ENCODE measurements at regions not wholly inside any gene's neighbourhood (a gene's known extent, or its start where the extent isn't known, plus 50 kb on each side); places are given as distances from the start of the nearest gene placed in this dataset.
A peak's percentile ranks its signal among the peaks of the same experiment; 100 is the strongest.
"Not testable (repeated sequence)": the region's sequence is repeated elsewhere in the genome, so short reads cannot be mapped to it uniquely, and the experiment has no call there.

DNA sequence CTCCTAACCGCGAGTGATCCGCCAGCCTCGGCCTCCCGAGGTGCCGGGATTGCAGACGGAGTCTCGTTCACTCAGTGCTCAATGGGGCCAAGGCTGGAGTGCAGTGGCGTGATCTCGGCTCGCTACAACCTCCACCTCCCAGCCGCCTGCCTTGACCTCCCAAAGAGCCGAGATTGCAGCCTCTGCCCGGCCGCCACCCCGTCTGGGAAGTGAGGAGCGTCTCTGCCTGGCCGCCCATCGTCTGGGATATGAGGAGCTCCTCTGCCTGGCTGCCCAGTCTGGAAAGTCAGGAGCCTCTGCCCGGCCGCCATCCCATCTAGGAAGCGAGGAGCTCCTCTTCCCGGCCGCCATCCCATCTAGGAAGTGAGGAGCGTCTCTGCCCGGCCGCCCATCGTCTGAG, 58.8 kb upstream of the ANKRD30BL start:
- DNase-seq (ENCODE audit: low read depth in 2 of 2), result not testable (repeated sequence)

DNA sequence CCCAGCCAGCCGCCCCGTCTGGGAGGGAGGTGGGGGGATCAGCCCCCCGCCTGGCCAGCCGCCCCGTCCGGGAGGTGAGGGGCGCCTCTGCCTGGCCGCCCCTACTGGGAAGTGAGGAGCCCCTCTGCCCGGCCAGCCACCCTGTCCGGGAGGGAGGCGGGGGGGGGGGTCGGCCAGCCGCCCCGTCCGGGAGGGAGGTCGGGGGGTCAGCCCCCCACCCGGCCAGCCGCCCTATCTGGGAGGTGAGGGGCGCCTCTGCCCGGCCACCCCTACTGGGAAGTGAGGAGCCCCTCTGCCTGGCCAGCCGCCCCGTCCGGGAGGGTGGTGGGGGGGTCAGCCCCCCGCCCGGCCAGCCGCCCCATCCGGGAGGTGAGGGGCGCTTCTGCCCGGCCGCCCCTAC, 60.1 kb upstream of the ANKRD30BL start:
- not testable (repeated sequence) for DNase-seq (ENCODE audit: low read depth in 2 of 2)

DNA sequence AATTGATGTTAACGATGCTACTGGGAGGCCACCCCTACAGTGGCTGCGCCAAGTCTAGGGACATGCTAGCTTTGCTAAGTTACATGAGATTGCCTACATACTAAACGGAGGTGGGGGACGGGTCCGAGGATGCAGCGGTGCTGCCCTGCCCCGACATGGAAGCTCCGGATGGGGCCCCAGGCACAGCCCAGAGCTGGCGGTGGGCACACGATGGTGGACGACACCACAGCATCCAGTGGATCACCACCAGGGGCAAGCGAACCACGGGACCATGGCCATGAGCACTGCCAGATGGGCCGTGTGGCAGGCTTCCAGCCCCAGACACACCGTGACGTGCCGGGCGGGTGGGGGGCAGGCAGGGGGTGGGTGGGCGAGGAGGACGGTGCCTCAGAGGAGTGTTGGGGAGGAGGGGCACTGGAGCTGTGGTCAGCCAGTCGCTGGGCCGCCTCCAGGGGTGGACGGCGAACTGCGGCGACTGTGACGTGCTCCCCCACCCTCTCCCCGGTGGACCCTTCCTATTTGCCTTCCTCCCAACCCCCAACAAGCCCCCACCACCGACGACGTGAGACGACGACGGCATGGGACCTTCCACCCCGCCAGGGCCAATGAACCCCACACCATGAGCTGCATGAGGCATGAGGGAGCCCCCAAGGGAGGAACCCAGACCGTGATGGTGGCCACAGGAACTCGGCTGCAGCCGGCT, 90.6 kb upstream of the ANKRD30BL start:
- no peak for DNase-seq (ENCODE audit: low read depth in 2 of 2)

DNA sequence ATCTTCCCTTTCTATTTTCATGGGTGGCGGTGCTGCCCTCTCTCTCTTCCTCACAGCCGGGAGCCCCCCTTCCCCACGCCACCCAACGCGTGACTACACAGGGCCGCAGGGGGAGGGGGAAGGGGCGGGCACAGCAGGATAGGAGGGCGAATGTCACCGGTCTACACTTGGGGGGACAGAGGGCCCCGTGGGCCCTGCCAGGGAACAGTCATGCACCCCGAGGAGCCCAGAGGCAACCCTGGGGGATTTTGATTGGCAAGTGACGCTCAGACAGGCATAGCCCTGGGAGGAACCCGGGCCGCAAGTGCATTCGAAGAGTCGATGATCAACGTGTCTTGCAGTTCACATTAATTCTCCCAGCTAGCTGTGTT, 91.1 kb upstream of the ANKRD30BL start:
- no peak for DNase-seq (ENCODE audit: low read depth in 2 of 2)

DNA sequence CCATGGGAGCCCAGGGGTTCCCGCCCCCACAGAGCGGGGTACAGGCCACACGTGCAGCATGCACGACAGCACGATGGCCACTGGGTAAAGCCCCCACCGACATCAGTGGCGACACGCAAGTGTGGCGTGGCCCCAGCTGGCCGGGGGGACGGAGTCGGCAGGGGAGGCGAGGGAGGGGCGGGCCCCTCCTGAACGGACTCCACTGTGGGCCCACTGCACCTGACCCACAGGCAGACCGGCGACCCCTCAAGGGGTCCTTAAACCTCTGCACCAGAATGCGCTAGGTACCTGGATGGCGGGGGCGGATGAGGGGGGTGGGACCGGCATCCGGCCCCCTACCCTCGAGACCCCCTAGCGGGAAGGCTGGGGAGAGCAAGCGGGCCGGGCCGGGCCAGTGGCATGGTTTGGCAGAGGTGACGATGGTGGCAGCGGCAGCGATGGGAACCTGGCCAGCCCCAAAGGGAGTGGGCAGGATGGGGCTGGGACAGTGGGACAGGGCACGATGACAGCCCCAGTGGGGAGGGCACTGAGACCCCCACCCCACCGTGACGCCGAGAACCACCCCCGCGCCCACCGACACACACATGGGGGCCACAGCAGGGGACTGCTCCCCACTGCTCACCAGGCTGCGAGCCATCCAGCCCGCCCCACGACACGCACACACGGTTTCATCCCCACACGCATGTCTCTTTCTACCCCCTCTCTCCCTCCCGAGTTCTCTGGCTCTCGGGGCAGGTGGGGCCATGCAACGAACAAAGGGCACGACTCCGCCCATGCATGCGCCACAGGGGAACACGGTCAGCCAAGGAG, 91.9 kb upstream of the ANKRD30BL start:
- DNase-seq (ENCODE audit: low read depth in 2 of 2), result no peak

DNA sequence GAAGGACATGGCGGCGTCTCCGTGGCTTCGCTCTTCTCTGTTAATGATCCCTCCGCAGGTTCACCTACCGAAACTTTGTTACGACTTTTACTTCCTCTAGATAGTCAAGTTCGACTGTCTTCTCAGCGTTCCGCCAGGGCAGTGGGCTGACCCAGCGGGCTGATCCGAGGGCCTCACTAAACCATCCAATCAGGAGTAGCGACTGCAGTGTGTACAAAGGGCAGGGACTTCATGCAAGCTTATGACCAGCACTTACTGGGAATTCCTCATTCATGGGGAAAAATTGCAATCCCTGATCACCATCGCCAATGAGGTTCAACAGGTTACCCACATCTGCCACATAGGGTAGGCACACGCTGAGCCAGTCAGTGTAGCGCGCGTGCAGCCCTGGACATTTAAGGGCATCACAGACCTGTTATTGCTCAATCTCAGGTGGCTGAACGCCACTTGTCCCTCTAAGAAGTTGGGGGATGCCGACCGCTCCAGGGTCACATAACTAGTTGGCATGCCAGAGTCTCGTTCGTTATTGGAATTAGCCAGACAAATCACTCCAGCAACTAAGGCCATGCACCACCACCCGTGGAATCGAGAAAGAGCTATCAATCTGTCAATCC, 92.7 kb upstream of the ANKRD30BL start:
- DNase-seq (ENCODE audit: low read depth in 2 of 2), result not testable (repeated sequence)

DNA sequence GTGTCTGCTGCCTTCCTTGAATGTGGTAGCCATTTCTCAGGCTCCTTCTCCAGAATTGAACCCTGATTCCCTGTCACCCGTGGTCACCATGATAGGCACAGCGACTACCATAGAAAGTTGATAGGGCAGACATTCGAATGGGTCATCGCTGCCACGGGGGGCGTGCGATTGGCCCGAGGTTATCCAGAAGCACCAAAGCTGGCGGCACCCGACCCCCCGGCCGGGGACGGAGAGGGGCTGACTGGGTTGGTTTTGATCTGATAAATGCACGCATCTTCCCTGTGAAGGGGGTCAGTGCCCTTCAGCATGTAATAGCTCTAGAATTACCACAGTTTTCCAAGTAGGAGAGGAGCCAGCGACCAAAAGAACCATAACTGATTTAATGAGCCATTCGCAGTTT, 94.0 kb upstream of the ANKRD30BL start:
- DNase-seq (ENCODE audit: low read depth in 2 of 2), result no peak

DNA sequence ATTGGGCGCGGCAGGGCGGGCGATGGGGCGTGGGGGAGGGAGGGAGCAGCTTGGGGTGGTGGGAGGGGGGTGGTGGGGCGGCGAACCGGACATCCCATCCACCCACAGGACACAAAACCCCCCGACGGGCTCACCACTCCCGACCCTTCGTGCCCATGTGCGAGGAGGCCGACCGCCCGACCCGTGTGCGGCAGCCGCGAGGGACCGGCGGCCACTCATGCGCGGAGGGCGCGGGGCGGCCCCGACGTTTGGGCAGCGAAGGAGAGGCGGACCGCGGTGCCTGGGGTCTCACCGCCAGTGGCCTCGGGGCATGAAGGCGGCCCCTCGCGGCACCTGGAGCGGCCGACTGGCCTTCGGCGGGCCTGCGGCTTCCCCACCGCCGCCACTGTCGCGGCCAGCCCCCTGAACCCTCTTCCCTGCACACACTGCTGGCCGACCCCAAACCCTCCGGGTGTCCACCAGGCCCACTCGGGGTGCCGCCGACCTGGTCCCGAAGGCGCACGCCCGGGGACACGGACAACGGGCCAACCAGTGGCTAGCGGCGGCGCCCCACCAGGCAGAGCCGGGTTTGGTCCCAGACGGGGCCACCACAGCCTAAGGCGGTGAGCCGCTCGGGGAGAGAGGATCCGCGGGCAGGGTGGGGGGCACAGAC, 94.6 kb upstream of the ANKRD30BL start:
- no peak for DNase-seq (ENCODE audit: low read depth in 2 of 2)

DNA sequence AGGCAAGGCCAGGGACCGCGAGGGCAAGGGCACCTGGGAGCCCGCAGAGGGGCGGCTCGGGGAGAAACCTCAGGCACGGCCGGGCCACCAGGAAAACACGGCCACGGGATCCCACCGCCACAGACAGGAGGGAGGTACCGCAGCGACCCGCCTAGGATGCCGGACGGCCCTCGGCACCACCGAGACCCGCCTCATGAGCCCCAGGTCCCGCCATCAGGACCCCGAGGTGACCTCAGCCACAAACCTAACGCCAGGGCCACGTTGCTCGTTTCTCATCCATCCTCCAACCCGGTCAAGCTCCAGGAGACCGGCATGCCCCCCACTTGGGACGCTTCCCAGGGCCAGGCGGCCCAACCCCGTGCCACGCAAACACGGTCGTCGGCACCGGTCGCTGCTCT, 95.2 kb upstream of the ANKRD30BL start:
- not testable (repeated sequence) for DNase-seq (ENCODE audit: low read depth in 2 of 2)

DNA sequence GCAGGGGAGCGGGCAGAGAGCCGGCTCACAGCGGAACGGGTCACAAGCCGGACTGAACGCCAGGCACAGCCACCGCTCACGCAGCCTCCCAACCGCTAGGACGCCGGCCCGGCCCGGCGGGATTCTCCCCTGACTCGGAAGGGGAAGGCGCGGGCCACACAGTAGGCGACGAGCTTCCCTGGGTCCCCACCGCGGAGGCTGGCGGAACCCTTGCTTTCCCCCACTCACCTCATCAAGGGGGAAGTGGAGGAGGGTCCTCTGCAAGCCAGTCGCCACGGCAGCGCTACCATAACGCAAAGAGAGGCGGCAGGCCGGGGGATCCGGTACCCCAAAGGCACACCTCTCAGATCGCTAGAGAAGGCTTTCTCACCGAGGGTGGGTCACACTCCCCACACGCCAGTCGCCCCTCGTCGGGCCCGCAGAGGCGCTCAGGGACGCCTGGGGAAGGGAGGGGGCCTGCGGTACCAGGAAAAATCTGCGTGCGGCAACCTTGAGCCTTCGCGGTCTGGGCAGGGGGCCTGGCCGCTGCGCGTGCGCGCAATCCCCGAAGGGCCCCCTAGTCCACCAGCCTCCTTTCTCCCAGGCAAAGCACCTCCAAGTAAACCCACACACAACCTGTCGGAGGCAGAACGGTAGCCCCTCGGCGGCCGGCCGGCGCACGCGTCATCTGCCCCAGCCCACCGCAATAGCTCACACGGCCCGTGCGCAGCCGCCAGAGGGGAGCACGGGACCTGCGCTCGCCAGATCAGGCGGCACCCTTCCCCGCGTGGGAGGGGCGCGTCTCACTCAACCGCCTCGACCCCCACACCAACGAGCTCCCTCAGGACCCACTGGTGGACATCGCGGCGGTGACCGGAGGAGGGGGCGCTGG, 95.8 kb upstream of the ANKRD30BL start:
- DNase-seq (ENCODE audit: low read depth in 2 of 2), result not testable (repeated sequence)

DNA sequence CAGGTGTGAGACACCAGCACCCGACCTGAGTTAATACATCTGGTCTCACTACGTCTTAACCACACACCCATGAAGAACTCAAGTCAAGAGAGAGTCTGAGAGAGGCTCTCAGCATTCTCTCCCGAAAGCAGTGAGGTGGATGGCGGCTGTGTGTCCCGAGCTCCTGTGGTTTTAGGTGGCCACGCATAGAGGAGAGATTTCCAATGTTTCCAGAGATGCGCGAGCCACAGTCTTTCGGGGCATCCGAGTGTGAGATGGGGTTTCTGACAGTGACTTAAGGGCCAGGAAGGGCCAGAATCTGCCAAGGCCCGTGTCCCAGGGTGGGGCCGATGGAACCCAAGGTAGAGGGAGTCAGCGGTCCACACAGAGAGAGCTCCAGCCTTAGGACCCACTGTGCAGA, 97.5 kb upstream of the ANKRD30BL start:
- not testable (repeated sequence) for DNase-seq (ENCODE audit: low read depth in 2 of 2)

DNA sequence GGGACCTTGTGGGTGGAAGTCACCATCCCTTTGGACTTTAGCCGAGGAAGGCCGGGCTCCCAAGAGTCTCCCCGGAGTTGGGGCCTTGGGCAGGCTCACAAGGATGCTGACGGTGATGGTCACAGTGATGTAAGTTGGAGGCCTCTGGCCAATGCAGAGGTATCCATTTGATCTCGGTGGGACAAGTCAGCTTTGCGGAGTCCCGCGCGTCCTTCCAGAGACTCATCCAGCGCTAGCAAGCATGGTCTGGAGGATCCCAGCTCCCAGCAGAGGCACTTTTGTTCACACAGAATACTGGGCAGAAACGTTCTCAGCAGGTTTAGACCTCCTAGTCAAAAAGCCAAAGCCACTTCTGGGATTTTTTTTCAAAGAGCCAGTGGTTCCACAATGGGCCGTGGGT, 103.8 kb upstream of the ANKRD30BL start:
- not testable (repeated sequence) for DNase-seq (ENCODE audit: low read depth in 2 of 2)

DNA sequence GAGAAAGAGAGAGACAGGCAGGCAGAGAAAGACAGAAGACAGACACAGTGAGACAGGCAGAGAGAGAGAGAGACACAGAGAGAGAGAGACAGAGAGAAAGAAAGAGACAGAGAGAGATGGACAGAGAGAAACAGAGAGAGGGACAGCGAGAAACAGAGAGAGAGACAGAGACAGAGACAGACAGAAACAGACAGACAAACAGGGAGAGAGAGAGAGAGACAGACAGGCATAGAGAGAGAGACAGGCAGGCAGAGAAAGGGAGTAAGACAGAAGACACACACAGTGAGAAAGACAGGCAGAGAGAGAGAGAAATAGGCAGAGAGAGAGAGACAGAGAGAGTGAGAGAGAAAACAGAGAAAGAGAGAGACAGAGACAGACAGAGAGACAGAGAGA, 105.3 kb upstream of the ANKRD30BL start:
- DNase-seq (ENCODE audit: low read depth in 2 of 2), result no peak

DNA sequence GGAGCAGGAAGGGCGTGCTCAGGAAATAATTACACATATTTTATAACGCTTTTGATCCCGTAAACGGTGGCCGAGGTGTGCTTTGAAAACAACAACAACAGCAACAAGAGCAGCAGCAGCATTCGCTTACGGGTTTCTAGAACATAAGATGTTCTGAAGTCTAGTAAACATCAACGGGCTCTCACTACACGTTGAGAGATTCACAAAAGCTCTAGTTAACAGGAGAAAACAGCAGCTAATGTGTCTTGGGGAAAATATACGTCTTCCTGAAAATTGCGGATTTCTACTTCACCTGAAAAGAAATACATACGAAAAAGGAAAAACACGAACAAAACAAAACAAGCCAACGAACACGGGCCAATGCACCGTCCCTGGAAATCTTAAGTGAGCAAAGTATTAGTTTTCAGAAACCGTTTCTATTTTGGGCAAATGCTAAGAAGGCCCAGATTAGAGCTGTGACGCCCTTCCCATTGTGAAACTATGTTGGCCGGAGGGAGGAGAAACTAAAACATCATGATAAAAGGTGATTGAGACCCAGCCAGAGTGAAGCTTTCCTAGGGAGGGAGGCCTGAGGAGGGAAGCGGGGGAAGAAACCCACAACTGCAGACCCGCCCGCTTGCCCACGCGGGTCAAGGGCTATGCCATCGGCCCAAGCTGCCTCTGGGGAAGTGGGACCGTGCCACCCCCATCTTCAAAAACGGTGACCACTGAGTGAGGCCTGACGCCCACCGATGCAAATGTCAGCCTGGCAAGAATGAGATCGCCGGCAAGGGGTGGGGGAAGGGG, 105.9 kb upstream of the ANKRD30BL start:
- not testable (repeated sequence) for DNase-seq (ENCODE audit: low read depth in 2 of 2)

DNA sequence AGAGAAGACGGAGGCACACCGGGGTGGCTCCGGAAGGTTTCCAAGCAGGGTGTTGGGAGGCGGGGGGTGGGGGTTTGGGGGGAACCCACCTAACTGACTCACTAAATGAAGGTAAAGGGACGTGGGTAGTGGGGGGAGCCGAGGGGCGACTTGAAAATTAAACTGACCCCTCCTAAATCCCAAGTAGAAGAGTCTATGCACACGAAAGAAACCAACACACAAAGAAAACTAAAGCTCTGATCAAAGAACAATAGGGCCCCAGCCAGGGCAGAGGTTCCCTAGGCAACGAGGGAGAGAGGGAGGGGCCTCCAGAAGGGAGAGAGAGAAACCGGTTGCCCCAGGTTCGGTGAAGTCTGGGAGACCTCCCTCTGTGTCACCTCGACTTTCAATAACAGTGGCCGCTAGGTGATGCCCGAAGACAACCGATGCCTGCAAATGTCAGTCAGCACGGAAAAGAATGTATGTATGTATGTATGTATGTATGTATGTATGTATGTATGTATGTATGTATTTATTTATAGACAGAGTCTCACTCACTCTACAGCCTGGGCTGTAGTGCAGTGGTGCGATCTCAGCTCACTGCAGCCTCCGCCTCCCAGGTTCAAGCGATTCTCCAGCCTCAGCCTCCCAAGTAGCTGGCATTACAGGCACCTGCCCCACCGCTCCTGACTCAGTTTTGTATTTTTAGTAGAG, 106.7 kb upstream of the ANKRD30BL start:
- DNase-seq (ENCODE audit: low read depth in 2 of 2), result peak; percentile 4 to 15

DNA sequence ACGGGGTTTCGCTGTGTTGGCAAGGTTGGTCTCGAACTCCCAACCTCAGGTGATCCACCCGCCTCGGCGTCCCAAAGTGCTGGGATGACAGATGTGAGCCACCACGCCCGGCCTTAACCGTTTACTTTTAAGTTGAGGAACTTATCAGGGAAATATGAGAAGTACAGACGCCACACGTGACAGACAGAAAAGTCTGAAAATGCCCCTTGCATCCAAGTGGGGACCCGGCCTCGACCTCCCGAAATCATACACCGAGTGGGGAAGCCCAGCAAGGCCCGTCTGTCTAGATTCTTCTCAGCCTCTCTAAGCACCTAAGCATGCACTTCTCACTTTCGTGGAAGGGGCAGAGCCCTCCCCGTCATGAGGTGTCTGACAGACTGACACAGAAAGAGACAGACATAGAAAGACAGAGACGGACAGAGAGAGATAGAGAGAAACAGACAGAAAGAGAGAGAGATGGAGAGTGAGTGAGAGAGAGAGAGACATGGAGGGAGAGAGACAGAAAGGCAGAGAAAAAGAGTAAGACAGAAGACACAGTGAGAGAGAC, 107.3 kb upstream of the ANKRD30BL start:
- no peak for DNase-seq (ENCODE audit: low read depth in 2 of 2)

DNA sequence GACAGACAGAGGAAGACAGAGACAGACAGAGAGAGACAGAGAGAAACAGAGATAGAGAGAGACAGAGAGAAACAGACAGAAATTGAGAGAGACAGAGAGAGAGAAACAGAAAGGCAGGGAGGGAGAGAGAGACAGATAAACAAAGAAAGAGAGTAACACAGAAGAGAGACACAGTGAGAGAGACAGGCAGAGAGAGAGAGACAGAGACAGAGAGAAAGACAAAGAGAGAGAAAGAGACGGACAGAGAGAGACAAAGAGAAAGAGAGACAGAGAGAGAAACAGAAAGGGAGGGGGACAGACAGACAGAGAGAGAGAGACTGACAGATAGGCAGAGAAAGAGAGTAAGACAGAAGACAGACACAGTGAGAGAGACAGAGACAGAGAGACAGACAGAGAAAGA, 108.5 kb upstream of the ANKRD30BL start:
- DNase-seq (ENCODE audit: low read depth in 2 of 2), result no peak

DNA sequence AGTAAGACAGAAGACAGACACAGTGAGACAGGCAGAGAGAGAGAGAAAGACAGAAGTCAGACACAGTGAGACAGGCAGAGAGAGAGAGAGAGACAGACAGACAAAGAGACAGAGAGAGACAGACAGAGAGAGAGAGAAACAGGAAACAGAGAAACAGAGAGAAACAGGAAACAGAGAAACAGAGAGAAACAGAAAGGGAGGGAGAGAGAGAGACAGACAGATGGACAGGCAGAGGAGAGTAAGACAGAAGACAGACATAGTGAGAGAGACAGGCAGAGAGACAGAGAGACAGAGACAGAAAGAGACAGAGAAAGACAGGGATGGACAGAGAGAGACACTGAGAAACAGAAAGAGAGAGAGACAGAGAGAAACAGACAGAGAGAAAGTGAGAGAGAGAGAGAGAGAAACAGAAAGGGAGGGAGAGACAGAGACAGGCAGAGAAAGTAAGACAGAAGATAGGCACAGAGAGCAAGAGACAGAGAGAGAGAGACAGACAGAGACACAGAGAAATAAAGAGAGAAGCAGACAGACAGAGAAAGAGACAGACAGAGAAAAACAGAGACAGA, 109.3 kb upstream of the ANKRD30BL start:
- DNase-seq (ENCODE audit: low read depth in 2 of 2), result no peak

DNA sequence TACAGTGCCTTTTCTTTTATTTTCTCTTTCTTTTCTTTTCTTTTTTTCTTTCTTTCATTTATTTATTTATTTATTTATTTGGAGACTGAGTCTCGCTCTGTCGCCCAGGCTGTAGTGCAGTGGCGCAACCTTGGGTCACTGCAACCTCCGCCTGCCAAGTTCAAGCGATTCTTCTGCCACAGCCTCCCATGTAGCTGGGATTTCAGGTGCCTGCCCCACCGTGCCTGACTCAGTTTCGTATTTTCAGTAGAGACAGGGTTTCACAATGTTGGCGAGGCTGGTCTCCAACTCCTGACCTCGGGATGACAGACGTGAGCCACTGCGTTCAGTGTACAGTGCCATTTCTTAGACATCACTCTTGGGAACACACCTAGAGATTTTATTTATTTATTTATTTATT, 110.0 kb upstream of the ANKRD30BL start:
- not testable (repeated sequence) for DNase-seq (ENCODE audit: low read depth in 2 of 2)

Data from stimulated activated CD8-positive, alpha-beta memory T cell treated with anti-CD3 and anti-CD28 coated beads, Interleukin-15, amount 100 ng/mL, for 48 hours (primary cell).